Hematopoietic multipotent progenitor cell (in vitro differentiated cells): ENCODE measurements at regions not wholly inside any gene's neighbourhood (a gene's known extent, or its start where the extent isn't known, plus 50 kb on each side); places are given as distances from the start of the nearest gene placed in this dataset.

Experiments
- DNase-seq, 3 donors: peaks; one replicate each; pipeline ENCODE4 v3.0.0-alpha.2; 2011 to 2015; ENCODE audit warnings: low read depth in 2 of 3, low spot score in 2 of 3

DNA sequence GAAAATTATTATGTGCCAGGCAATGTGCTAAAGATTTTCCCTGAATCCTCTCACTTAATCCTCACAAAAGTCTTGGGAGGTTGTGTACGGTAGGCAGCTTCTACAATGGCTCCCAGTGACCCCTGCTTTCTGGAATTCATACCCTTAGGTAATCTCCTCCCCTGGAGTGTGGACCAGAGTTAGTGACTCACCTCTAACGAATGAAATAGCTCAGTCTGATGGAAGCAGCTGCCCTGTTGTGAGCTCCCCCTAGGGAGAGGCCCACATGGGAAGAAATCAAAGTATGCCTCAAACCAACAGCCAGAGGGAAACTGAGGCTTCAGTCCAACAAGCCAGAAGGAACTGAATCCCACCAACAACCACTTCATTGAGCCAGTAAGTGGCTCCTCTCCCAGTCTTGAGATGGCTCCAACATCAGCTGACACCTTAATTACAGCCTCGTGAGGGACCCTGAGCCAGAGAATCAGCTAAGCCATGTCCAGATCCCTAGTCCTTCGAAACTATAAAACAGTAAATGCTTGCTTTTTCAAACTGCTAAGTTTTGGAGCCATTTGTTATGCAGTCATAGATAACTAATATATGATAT is 98.9 kb upstream of the ISX start:
- DNase-seq = no peak

DNA sequence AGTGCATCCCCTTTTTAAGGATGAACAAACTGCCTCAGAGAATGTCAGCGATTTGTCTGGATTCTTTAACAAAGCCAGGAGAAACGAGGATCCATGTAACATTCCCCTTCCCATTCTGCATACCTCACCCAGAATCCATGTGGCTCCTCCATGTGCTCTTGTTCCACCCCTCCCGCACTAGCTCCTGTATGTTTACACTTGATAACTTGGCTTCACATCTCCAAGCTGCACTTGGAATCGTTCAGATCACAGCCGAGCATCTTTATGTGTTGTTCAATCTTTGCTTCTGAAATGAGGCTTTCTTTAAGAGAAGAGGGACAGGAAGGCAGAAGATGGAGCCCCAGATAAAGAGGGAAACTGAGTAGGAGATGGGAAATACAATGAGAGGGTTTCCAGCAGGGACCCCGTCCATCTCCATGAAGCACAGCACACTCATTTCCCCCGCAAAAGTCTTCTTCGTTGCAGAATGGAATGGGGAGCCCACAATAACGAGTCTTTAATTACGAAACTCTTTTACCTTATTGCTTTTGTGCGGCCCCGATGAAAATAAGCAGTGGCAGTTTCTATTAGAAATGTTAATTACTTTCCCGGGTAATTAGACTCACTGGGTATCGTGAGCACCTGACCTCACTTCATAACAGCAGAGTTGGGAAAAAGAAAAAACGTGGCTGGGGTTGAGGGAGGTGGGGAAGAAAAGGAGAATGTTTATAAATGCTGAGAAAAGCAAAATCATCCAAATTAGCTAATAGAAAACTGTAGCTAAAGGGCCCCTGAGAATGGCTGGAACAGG is 96.8 kb upstream of the ISX start:
- no peak for DNase-seq

DNA sequence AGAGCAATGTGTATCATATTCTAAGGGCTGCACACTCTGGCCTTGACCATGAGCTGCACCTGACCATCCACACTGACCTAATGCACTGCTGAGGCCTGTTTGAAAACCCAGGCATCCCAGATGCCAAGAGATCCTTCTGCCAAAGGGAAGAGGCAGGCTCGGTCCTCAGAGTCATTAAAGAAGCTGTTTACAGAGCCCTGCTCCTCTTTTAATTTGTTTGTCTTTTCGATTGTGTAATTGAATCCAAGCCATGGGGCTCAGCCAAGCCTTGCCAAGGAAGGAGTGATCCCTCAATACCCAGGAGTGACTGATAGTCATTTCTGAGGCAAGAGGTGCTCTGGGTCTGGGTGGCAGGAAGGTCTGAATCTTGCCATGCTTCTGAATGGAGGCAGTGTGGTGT is 94.5 kb upstream of the ISX start:
- DNase-seq = no peak

DNA sequence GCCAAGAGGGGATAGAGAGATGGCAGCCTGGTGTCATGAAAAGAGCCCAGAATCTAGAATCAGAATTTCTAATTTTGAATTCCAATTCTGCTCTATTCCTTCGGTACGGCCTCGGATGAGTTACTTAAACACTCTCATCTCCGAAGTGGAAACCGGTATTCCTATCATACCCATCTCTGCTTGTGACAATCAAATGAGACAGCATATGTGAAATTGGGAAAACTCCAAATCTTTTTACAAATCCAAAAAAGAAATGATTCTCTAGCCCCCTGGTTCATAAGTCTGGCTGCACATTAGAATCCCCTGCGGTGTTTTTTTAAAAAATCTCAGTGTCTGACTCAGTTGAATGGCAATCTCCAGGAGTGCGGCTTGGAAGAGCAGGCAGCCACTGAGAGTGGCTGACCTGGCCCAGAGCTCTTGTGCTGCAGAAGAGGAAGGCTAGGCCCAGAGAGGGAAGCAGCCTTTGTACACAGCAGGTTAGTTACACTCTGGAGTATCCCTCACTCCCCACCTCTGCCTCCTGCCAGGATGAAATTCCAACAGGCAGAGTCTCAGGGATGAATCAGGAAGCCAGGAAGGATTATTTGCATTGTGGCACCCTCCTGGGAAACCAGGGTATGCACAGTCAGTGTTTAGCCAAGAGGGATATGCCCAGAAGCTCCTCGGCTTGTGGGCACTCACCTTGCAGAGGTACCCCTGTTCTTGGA is 93.6 kb upstream of the ISX start:
- no peak for DNase-seq

DNA sequence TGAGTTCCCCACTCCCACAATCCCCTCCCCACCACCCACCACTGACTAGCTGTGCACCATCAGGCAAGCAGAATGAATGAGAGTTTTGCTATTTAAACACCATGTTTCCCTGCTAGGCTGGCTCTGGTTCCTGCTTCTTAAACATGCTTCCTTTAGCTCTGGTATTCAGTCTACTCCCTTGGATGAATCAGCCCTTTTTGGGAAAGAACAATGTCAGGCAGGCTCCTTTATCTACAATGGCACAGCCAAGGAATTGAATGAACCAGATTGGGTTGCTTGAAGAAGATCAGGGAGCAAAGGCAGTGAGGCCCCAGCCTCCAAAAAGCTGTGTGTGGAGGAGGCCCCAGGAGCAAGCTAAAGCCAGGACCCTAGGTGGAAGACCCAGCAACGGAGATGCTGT is 92.9 kb upstream of the ISX start:
- DNase-seq = no peak

DNA sequence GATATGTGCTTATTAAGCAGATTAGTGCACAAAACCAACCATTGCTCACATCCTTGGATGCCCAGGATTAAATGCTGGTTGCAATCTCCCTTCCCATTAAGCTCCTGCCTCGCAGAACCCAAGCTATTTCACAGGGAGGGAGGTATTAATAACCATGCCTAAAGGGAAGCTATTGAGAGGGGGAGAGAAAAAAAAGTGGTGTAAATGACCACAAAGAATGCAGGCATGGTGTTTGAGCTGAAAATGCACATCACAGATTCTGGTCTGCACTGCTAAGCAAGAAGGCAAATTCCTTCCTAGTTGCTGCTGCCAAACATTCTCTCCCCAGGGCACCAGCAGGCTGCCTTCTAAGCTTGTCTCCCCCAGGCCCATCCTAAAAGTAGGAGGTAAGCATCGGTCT is 92.0 kb upstream of the ISX start:
- DNase-seq = no peak

DNA sequence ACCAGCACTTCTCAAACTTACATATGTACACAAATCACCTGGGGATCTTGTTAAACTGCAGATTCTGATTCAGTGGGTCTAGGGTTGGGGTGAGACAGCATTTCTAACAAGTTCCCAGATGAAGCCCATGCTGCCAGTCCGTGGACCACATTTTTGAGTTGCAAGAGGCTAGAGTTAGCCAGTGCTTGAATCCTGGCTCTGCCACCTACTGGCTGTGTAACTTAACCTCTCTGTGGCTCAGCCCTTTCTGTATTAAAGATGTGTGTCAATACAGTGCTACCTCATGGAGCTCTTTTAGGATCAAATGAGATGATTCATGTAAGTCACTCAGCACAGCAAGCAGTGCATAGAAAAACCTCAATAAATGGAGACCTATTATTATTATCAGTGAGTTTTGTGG is 90.2 kb upstream of the ISX start:
- DNase-seq = no peak

DNA sequence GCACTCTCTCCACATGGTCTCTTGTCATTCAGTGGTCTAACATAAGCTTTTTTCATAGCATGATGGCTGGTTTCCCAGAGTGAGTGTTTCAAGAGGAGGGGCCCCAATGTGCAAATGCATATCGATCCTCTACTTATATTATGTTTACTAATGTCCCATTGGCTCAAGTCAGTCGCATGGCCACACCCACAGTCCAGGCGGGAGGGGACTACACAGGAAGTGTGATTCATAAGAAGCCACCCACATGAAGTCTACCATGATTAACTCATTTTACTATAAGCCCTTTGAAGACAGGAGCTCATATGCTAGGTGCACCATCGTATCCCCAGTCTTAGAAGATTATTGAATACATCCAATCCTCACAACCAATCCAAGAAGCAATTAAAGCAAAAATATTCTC is 89.5 kb upstream of the ISX start:
- no peak for DNase-seq

DNA sequence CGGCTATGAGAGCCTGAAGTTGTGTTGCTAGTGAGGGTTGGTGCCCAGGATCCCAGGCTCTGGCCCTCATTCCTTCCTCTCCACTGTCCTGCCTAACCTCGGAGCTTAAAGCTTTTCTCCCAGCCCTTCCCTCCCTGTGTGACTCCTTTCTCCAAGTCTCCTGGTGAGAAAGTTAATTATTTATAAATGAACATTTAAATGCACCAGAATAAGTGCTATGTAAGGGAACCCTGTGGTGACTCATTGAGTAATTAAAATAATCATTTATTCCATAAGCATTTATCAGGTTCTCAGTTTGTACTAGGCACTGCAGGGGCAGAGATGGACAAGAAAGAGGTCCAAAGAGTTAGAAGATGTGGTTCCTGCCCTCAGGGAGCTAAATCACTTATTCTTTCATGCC is 89.1 kb upstream of the ISX start:
- no peak for DNase-seq

DNA sequence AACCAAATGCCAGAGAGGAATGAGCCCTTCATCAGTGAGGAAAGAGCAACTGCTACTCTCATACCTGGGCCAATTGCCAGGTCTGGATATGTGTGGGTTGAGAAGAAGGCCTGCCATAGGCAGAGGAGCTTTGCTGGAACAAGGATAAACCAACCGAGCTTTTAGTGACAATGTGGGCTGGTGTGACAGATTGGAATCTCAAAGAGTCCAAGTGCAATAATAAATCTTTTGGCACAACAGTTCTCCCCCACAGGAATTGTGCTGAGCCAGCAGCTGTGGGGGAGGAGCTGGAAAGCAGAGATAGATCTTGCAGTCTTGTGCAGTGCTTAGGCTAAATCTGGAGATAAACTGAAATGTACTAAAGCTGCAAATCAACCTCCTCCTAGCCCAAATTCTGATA is 79.4 kb upstream of the ISX start:
- DNase-seq = no peak

DNA sequence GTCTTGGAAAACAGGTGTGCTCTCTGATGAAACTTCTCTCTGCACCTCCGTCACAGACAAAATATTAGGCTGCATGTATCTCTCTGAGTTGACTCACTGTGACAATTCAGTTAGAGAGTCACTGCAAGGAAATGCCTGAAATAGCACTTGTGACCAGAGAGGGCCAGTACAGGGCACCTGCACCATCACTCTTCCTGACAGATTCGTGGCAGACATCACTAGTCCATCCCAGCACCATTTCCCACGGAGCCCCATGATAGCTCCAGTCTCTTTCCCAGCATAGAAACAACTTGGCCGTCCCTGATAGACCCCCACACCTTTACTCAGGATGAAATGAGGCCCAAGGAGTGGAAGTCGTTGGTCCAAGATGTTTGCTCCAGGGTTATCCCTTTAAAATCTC is 73.3 kb upstream of the ISX start:
- DNase-seq = no peak

DNA sequence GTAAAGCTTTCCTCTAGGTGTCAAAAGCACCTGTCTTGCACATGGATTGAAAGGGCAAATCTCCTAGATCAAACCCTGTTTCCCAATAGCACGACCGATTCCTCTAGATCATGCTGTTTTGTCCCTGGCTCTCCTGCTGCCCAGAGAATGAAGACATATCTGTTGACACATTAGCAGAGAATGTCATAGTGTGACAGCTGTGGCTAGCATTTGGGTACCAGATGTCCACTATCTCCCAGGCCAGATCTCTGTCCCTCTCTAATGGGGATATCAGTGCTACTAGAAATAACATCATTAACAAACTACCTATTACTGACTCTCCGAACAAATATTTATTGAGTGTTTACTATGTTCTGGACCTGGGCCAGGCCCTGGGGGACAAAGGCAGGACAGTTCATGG is 72.4 kb upstream of the ISX start:
- no peak for DNase-seq

DNA sequence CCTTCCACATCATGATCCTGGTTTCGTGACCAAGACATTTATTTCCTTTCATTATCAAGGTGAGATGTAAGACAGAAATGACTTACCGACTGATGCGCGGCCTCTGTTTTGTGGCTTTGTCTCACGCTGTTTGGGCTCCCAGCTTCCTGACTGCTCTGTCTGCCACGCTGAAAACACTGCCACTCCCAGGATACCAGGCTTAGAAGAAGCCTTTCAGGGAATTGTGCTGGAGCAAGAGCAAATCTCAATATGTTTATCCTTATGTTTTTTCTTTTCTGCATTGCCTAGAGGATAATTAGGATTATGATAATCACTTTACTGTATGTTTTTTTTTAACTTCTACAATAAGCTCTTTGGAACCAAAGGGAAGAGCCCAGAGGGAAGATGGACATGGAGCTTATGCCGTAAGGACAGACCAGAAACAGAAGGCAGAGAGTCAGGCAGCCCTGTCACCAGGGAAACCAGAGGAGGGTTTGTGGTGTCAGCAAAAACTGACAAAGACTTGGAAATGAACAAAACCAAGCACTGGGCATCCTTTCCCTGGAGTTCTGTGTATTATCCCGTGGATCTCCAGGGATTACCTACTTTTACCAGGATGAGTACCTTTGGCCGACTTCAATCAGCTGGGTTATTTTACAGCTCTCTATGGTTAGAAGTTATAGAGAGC is 68.2 kb upstream of the ISX start:
- DNase-seq = no peak

DNA sequence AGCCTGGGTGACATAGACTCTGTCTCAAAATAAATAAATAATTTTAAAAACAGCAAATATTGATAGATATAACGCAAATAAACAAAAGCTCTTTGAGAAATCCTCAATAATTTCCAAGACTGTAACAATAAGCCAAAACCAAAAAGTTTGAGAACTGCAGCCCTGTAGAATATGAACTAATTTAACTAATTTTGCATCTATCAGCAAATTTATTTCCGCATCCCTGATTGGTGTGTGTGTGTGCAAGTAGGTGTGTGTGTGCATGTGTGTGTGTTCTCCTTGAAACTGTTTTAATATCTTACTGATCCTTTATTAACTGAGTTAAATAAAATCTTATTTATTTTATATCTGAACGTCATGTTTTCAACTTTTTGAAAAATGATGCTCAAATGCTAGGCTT is 67.0 kb upstream of the ISX start:
- DNase-seq = no peak

DNA sequence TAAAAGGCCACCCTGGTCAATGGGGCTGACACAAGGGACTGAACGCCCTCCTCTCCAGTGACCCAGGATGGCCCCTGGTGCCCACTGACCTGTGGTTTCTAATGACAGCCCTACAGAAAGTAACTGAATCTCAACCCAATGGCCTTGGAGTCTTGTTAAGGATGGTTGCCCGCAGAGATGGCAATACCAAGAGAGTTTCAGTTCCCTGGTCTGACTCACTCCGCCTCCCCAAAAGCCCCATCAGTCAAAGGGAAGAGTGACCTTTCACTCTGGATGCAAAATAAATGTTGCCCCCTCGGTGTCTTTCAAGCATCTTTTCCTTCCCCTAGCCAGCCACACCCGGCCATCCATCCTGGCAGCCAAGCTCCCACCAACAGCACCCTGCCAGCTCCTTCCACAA is 57.7 kb upstream of the ISX start:
- DNase-seq = no peak

DNA sequence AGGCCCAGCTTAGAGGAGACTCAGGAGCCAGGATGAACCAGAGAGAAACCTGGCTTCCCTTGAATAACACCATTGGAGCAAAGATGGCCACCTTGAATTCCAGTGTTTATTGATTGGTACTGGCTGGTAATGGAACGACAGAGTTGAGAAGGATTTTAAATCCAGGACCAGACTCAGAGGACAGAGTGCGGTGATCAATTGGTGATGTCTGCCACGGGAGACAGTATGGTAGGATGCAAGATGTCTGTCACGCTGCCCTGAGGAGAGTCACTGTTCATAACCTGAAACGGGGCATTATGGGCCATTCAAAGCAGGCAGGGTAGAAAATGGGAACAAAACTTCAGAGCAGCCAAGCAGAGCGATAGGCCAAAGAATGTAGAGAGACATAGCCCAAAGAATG is 55.4 kb upstream of the ISX start:
- DNase-seq = no peak

DNA sequence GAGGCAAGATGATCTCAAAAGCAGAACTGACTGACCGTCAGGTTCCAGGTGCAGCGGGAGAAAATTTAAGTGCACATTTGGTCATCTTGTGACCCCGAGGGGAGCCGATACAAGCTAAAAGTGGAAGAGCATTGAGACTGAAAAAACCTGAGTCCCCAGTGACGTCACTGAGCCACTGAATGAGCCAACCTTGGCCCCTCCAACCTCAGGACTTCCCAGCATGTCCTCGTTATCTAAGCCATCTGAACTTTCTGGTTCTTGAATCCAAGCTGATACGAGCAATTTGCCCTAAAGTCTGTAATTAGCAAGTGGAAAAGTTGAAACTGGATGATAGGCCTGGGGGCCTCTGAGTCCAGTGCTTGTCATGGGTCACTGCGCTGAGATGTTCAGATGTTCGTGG is 51.1 kb upstream of the ISX start:
- DNase-seq = no peak
